HUES6 (cell line): ENCODE measurements at regions not wholly inside any gene's neighbourhood (a gene's known extent, or its start where the extent isn't known, plus 50 kb on each side); places are given as distances from the start of the nearest gene placed in this dataset.

Source experiments
- H3K27ac ChIP-seq: 2 replicates; pipeline ENCODE4 v1.7.0; 2013; ENCODE audit warnings: low read depth, mild to moderate bottlenecking, low read length, inconsistent platforms
- H3K27me3 ChIP-seq: 2 replicates; pipeline ENCODE4 v1.6.1; 2013; ENCODE audit warnings: low read length; ENCODE audit not compliant: control insufficient read depth, insufficient read depth
- H3K36me3 ChIP-seq: 2 replicates; pipeline ENCODE4 v1.6.1; 2013; ENCODE audit warnings: low read length; ENCODE audit not compliant: control insufficient read depth, insufficient read depth
- H3K4me1 ChIP-seq: 2 replicates; pipeline ENCODE4 v1.6.1; 2013; ENCODE audit warnings: low read length; ENCODE audit not compliant: control insufficient read depth, insufficient read depth
- H3K4me3 ChIP-seq: 2 replicates; pipeline ENCODE4 v1.5.1; 2013; ENCODE audit warnings: low read depth, low read length
- H3K9ac ChIP-seq: one replicate; pipeline ENCODE4 v1.6.1; 2013; ENCODE audit warnings: mild to moderate bottlenecking, low read length
- H3K9me3 ChIP-seq: 2 replicates; pipeline ENCODE4 v1.6.1; 2013; ENCODE audit warnings: low read depth, low read length; ENCODE audit not compliant: control insufficient read depth, insufficient read depth

DNA sequence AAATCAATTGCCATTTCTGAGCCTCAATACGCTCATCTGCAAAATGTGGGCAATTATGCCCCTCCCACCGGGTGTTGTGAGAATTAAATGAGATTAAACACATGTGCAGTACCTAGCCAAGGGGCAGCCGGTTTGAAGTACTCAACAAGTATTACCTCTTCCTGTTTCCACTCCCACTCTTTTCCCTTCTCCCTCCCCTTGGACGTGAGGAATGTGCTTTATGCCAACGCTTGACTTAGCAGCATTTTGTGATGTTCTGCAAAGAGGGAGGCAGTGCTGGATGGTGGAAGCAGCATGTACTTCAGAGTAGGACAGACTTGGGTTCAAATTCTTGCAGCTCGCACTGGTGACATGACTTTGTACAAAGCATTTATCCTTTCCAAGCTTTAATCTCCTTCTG lies 306.0 kb downstream of the BUD13 start:
- peaks cover 16% of the 10 kb centered on the region; the same call in 1 of the 2 replicates for H3K27me3 ChIP-seq
- H3K27ac ChIP-seq, result no peak overlapping the region
- peaks cover 14% of the 10 kb centered on the region for H3K4me1 ChIP-seq
- H3K9ac ChIP-seq, result no peak overlapping the region
- no peaks in the 10 kb centered on the region for H3K36me3 ChIP-seq
- H3K4me3 ChIP-seq, result no peak overlapping the region
- H3K9me3 ChIP-seq, result peaks cover 5% of the 10 kb centered on the region

DNA sequence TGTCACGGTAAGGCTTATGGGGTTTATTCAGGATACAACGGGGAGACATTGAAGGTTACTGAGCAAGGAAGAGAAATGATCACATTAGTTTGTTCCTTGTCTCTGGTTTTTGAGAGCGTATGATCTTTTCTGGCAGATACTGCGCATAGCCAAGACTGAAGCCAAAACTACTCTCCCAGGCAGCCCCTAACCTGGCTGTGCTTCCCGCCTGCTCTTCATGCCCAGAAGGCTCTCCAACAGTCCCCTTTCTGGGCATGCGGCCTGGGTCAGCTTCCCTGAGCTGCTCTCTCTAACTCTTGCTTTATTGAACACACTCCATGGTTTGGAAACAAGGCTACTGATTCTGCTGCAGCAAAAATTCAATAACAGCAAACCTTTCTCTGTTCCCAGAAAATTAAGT lies 306.6 kb downstream of the BUD13 start:
- Histone ChIP-seq H3K4me3 (no peak overlapping the region), H3K36me3 (no peaks in the 10 kb centered on the region), H3K4me1 (peaks cover 18% of the 10 kb centered on the region), H3K27me3 (peaks cover 16% of the 10 kb centered on the region; the same call in 1 of the 2 replicates), H3K27ac (no peak overlapping the region), H3K9me3 (no peaks in the 10 kb centered on the region; the same call in 1 of the 2 replicates), H3K9ac (no peak overlapping the region)

DNA sequence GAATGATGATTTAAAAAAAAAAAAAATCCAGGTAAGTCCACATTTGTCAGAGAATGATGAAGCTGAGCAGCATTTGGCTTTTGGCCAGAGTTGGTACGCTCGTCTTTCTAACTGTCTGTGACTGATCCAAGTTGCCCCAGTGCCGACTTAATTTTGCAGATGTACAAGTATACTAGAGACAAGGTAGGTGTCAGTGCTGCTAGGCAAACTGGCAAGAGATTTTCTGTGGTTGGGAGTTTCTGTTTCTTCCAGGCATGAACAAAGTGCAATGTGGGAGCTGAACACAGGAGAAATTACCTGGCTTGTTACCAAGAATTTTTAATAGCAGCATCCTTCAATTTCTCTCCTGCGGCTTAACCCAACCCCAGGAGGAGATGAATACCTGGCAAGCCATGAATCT lies 307.7 kb downstream of the BUD13 start:
- no peaks in the 10 kb centered on the region for H3K36me3 ChIP-seq
- H3K4me3 ChIP-seq, result no peak overlapping the region
- H3K9ac ChIP-seq, result no peak overlapping the region
- H3K27me3 ChIP-seq, result peaks cover 16% of the 10 kb centered on the region; the same call in 1 of the 2 replicates
- no peak overlapping the region for H3K27ac ChIP-seq
- no peaks in the 10 kb centered on the region; the same call in 1 of the 2 replicates for H3K9me3 ChIP-seq
- peaks cover 18% of the 10 kb centered on the region for H3K4me1 ChIP-seq

DNA sequence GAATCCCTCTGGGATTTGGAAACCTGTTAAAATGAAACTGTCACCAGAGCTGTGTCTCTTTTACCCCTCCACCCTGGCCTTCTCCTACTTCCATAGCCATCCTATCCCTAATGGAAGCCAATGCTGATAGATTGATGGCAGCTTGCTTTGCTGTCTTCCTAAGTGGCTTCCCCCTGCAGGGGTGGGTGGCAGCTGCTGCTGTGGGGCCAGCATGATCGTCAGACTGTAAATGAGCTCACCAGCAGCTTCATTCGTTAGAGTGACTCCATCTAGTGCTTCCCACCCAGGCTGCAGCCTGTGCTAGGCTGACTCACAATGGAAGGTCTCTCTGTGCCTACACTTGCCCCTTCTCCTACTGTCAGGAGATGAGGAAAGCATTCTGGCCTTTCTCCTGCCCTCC lies 311.0 kb downstream of the BUD13 start:
- Histone ChIP-seq H3K36me3 (no peaks in the 10 kb centered on the region), H3K9ac (no peak overlapping the region), H3K4me3 (no peak overlapping the region), H3K4me1 (peaks cover 36% of the 10 kb centered on the region), H3K27ac (no peak overlapping the region), H3K9me3 (no peaks in the 10 kb centered on the region; the same call in 1 of the 2 replicates), H3K27me3 (0 out of 2 replicates have a peak, but pooled peaks cover 3% of the 10 kb centered on the region)

DNA sequence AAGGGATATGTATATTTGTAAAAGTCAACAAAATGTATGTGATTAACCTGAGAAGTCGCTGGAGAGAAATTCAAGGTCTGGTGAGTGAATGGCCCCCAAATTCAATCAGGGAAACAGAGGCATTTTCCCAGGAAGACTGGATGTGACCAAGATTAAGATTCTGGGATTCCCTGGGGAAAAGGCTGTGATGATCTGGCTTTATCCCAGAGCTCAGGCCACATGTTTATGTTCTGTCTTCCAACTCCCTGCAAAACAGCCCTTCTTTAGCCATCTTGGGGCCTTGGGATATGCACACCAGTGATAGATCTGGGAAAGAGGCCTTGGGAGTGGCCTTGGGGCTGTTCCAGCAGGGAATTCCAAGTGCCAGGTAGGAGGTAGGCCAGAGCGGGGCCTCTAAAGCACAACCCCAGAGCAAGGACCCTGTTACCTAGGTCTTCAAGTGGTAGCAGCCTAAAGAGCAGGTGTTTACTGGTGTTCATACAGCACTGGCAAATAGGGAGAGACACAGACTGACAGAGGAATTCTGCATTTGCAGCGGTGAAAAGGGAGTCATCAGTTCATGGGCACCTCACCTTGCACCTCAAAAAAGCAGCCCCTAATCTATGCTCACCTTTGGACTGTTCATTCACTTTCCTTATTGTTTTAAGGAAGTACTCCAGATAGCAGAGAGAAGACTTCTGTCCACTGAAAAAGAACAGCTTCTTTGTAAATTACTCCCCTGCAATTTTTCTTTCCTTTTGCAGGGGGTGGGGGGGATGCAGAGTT lies 312.4 kb downstream of the BUD13 start:
- Histone ChIP-seq H3K9ac (no peak overlapping the region), H3K36me3 (no peaks in the 10 kb centered on the region), H3K4me1 (peaks cover 38% of the 10 kb centered on the region)

DNA sequence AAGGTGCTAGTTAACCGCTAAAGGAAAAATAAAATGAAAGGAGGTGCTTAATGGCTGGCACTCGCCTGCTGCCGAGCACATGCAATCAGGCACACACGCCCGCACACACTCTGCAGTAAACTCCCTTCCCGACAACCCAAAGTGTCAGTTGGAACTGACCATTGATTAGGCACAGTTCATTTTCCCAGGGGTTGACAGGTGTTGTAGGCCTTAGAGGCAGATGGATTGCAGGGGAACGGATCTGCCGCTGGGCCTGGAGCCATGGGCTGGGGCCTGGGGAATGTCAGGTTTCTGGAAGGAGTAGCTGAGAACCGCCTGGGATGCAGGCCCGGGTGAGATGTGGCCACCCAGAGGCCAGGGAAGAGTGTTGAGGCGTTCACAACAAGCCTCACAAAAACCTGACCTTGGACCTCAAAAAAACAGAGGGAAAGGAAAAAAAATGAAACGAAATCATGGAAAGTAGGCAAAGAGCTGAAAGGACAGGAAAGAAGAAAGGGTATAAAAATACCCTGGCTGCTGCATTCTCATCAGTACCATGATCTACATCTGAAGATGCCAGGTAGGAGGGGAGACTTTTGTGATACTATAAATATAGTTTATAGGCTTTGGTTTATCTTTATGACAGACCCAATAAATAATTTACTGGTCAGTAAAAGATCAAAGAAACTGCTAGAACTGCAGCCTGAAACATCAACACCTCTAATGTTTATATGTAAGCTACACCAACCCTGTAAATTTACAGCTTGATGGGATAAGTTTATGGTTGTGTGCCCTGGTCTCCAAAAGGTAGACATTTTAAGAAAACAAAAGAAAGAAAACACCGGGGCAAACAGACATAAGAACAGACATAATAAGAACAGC lies 313.4 kb downstream of the BUD13 start:
- no peaks in the 10 kb centered on the region for H3K36me3 ChIP-seq
- H3K9ac ChIP-seq, result no peak overlapping the region
- no peak overlapping the region for H3K4me3 ChIP-seq
- no peaks in the 10 kb centered on the region for H3K27me3 ChIP-seq
- H3K4me1 ChIP-seq, result peaks cover 45% of the 10 kb centered on the region
- H3K27ac ChIP-seq, result no peak overlapping the region
- H3K9me3 ChIP-seq, result no peaks in the 10 kb centered on the region

More for the DNA sequence above, 312.4 kb downstream of the BUD13 start:
- Histone ChIP-seq H3K9me3 (no peaks in the 10 kb centered on the region; the same call in 1 of the 2 replicates), H3K27me3 (no peaks in the 10 kb centered on the region), H3K4me3 (no peak overlapping the region), H3K27ac (no peak overlapping the region)

DNA sequence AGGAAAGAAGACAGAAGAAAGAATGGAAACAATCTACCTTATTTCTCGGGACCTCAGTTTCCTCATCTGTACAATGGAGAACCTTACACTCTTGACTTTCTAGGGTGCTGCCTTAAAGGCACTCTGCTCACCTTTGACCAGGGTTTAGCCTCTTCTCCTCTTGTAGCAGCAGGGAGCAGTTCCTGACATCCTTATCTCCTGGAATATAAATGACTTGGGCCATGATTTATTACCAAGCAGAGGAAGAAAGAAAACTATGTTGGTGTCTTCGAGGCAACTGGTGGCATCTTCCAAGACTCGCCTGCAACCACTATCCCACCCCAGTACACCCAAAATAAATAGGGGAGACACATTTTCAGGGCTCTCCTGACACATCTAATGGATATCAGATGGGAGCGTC lies 314.2 kb downstream of the BUD13 start:
- no peak overlapping the region for H3K4me3 ChIP-seq
- H3K27me3 ChIP-seq, result no peaks in the 10 kb centered on the region
- peaks cover 38% of the 10 kb centered on the region for H3K4me1 ChIP-seq
- H3K9me3 ChIP-seq, result no peaks in the 10 kb centered on the region
- H3K27ac ChIP-seq, result no peak overlapping the region
- H3K36me3 ChIP-seq, result no peaks in the 10 kb centered on the region
- H3K9ac ChIP-seq, result no peak overlapping the region

DNA sequence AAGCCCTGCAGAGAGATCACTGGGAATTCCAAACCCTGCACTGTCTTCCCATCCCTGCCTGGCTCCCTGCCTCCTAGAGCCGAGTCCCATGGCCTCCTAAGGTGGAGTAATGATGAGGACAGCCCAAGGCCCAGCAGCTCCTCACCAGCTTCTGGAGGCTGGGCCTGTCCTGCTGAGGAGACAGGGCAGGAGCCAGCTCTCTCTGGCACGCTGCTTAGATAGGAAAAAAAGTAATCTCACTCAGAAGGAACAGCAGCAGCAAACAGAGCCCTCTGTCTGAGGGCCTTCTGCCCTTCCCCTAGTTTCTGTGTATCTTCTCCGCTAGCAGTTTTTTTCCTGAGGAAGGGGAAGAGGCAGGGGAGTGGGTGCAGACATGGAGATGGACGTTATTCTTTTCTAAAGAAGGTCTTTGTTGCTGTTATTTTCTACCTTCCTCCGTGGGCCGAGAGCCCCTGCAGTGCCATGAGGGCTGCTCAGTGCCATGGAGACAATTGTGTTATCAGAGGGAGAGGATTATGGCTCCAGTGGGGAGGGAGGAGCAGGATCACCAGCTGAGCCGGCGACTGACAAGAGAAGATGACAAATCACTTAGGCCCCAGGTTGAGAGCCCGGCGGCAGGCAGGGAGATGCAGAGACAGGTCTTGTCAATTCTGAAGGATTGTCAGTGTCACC lies 315.3 kb downstream of the BUD13 start:
- no peaks in the 10 kb centered on the region for H3K36me3 ChIP-seq
- no peaks in the 10 kb centered on the region for H3K9me3 ChIP-seq
- H3K27me3 ChIP-seq, result no peaks in the 10 kb centered on the region
- H3K4me3 ChIP-seq, result no peak overlapping the region
- peaks cover 37% of the 10 kb centered on the region for H3K4me1 ChIP-seq
- H3K27ac ChIP-seq, result no peak overlapping the region
- H3K9ac ChIP-seq, result peak overlapping the region; percentile 43

DNA sequence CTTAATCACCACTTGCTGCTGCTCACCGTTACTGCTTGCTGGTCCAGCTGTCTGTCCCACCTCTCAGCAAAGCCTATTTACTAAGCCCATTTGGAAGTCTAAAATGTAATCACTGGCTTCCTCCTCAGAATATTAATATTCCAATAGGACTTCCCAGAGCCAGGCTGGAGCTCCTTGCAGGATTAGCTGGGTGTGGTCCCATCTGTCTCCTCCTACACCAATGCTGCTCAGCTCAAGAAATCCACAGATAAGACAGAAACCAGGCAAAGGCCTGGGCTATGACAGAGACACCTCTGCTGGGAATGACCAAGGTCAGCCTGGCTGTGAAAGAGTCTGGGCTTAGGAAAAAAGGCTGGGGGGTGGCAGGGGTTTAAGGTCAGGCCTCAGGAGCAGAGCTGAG lies 317.8 kb downstream of the BUD13 start:
- no peak overlapping the region for H3K27ac ChIP-seq
- no peaks in the 10 kb centered on the region for H3K27me3 ChIP-seq
- H3K4me1 ChIP-seq, result peaks cover 26% of the 10 kb centered on the region
- no peak overlapping the region for H3K4me3 ChIP-seq
- peaks cover 14% of the 10 kb centered on the region for H3K9me3 ChIP-seq
- H3K36me3 ChIP-seq, result no peaks in the 10 kb centered on the region
- no peak overlapping the region for H3K9ac ChIP-seq

DNA sequence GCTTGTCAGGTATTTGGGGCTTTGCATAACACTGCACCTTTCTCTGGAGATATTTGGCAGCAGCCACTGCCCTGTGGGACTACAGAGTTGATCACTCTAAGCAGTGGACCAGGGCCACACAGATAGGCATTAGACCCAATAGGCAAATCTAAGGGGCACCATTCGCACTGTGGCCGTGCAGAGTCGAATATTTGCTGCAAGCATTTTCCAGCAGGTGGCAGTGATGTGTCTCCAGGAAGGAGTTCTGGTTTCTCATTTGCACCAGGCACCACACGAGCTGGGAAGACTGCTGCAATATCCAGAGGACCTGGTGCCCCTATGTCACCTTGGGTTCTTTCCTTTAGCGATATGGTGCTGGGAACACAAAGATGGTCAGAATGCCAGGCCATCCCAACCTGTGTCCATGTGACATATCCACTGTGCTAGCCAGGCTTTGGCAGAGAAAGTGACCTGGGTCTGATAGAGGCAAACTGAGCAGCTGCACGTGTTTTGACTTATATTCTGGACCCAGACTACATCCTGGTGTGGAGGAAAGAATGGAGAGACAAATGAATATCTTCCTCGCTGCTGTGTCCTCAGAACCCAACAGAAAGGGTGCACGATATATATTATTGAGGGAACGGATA lies 318.7 kb downstream of the BUD13 start:
- H3K27ac ChIP-seq, result no peak overlapping the region
- H3K4me1 ChIP-seq, result peaks cover 26% of the 10 kb centered on the region
- no peaks in the 10 kb centered on the region for H3K36me3 ChIP-seq
- peaks cover 22% of the 10 kb centered on the region for H3K9me3 ChIP-seq
- H3K4me3 ChIP-seq, result no peak overlapping the region
- H3K27me3 ChIP-seq, result no peaks in the 10 kb centered on the region
- H3K9ac ChIP-seq, result no peak overlapping the region
